CMK (cell line): ENCODE measurements at regions not wholly inside any gene's neighbourhood (a gene's known extent, or its start where the extent isn't known, plus 50 kb on each side); places are given as distances from the start of the nearest gene placed in this dataset.
A peak's percentile ranks its signal among the peaks of the same experiment; 100 is the strongest.
"Not testable (repeated sequence)": the region's sequence is repeated elsewhere in the genome, so short reads cannot be mapped to it uniquely, and the experiment has no call there.

ENCODE experiments used
- DNase-seq: peaks from one replicate; pipeline ENCODE4 v3.0.0-alpha.2; 2010; ENCODE audit warnings: low read depth

- DNase-seq = no peak
Measured at GRCh38 chr1:230591678-230592077, 50.6 kb upstream of the COG2 start.

DNA sequence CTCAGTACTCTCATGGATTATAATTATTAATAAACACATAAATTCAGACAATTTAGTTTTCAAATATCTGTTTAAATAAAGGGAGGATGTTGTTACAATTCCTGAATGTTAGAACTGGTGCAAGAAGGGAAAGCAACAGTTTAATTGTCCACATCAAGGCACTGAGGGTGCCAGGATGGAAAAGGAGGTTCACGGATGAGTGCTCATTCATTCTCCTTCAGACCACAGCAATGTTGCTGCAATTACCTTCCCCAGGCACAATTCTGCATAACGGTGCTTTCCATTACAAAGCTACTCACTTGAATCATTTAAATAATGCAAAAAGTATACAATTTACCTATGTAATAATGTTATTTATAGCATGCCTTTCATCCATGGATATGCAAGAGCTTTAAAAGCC lies 52.3 kb upstream of the COG2 start:
- no peak for DNase-seq

GRCh38 chr1:230588323-230588746 lies 53.9 kb upstream of the COG2 start:
- DNase-seq = no peak

DNA sequence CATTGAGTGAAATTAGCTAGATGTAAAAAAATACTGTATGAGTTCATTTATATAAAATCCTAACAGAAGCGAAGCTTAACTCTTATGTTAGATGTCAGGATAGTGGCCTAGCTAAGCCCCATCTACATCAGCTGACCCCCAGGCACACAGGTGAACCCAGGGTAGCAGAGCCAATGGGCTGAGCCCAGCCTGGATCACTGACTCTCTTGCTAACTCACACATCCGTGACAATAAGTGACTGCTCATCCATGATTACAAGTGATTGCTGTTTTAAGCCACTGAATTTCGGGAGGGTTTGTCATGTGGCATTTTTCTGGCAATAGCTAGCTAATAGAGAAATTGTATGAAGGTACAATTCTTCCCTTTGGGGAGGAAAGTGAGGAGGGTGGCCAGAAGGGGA lies 55.2 kb upstream of the COG2 start:
- no peak for DNase-seq

GRCh38 chr1:230584660-230585059 lies 57.6 kb upstream of the COG2 start:
- no peak for DNase-seq

DNA sequence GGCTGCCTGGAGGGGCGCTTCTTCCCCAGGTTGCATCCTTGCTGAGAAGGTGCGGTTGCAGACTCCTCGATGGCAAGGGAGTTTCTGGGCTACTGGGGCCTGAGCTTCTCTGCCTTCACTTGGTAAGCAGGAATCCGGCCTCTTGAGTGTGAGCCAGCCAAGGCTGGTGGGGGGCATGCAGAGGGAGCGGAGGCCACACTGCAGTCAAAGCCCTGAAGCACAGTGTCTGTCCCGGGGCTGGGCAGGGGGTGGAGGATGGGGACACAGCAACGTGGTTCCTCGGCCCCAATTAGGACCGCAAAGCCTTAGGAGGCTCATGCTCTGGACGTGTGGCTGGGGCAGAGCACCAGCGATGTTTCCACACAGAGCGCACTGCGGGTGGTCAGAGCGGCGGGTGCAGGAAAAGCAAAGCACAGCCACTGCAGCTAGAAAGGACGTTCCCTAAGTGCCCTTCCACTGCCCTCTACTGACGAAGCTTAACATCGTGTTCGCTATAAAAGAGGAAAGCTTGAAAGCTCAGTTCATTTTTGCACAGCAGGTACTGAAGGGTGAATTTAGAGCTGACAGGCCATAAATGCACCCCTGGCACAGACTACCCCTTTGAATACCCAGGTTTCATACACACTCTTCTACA lies 60.7 kb upstream of the COG2 start:
- DNase-seq = no peak

- DNase-seq = peak; percentile 92
Measured at GRCh38 chr1:230578616-230579015, 63.7 kb upstream of the COG2 start.

GRCh38 chr1:230577537-230577936 lies 64.7 kb upstream of the COG2 start:
- DNase-seq = no peak

DNA sequence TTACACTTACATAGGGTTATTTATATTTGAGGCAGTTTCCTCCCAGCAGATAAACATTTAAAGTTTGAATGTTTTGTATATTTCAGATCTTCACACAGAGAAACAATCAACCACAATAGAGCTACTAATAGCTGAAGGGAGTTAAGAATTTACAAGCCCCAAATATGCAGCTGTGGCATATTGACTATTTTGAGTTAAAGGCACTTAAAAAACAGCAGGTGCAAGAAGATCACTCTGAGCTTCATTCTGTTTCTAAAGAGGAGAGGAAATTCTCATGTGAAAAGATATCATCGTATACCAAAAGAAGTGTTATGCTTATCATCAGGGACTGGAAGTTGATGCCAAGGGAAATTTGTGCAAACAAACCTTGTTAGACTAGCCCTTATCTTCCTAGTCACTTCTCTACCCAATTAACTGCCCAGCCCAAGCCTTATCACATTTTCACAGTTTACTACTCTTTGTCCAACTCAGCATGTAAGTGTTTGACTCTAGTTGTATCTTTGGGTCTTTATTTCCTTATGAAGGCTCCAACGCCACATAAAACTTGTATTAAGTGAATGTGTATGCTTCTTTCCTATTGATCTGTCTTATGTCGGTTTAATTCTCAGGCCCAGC lies 66.3 kb upstream of the COG2 start:
- DNase-seq = peak; percentile 86

DNA sequence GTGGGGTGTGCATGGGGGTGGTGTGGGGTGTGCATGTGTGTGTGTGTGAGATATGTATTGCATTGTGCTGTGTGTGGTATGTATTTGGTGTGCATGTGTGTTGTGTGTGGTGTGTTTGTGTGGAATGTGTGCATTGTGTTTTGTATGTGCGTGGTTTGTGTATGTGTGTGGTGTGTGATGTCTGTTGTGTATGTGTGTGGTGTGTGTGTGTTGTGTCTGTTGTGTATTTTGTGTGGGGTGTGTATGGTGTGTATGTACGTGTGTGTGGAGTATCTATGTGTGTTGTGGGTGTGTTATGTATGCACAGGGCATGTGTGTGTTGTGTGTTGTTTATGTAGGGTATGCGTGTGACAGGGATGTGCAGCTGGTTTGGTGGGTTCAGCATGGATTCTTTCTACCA lies 67.8 kb upstream of the COG2 start:
- DNase-seq = no peak

DNA sequence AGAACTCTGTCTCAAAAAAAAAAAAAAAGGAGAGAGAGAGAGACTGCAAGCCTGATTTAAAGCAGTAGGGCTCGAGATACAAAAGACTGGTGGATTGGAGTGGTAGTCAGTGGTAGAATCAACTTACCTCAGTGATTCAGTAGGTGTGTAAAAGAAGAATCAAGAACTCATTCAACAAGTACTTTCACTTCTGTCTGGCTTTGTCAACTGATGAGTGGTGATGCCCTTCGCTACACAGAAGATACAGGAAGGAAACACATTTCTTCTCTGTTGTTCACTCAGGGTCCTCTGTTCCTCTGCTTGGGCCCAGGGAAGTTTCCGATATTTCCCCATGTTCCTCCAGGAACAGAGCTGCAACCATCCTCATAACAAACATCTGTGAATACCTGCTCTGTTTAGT lies 68.6 kb upstream of the COG2 start:
- no peak for DNase-seq

- DNase-seq = no peak
Measured at GRCh38 chr1:230572121-230573105, 69.9 kb upstream of the COG2 start.

- DNase-seq = no peak
Measured at GRCh38 chr1:230570724-230571360, 71.4 kb upstream of the COG2 start.

- DNase-seq = no peak
Measured at GRCh38 chr1:230569201-230569600, 73.1 kb upstream of the COG2 start.

DNA sequence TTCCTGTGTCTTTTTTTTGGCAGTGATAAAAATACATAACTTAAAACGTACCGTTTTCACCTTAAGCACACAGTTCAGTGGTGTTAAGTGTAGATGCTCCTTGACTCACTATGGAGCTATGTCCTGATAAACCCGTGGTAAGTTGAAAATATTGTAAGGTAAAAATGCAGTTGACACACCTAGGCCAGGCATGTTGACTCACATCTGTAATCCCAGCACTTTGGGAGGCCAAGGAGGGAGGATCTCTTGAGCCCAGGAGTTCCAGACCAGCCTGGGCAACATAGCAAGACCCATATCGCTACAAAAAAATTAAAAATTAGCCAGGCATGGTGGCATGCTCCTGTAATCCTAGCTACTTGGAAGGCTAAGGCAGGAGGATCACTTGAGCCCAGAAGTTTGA lies 73.6 kb upstream of the COG2 start:
- no peak for DNase-seq

DNA sequence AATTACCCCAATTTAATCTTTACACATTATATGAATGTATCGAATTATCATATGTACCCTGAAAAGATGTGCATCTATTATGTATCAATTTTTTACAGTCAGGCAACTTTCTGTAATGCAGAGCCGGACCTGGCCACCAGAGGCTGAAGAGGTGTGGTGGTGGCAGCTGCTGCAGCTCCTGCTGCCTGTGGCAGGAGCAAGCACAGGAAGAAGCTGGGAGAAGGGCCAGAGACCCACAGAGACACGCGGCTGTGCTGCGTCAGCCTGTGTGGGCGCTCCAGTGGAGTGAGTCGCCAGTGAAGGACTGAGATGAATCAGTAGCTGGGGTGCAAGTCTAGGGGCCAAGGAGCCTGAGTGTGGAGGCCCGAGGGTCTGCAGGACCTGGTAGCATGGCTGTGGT lies 74.3 kb upstream of the COG2 start:
- no peak for DNase-seq

GRCh38 chr1:230567221-230567575 lies 75.1 kb upstream of the COG2 start:
- DNase-seq = no peak

DNA sequence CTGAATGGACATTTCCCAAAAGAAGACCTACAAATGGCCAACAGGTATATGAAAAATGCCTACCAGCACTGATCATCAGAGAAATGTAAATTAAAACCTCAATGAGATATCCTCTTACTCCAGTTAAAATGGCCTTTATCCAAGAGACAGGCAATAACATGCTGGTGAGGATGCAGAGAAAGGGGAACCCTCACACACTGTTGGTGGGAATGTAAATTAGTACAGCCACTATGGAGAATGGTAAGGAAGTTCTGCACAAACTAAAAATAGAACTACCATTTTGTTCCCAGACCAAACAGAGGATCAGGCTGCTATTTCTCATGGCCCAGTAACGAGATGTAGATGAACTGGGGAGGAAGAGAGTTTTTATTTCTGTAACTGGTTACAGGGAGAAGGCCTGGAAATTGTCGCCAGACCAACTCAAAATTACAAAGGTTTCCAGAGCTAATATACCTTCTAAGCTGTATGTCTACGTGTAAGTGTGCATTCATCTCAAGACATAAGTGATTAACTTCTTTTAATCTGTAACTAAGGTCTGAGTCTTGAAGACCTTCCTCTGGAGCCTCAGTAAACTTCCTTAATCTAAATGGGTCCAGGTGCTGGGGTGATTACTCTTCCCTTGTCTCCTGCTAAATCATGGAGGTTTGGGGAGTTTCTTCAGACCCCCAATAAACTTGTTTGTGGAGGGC lies 75.6 kb upstream of the COG2 start:
- DNase-seq = not testable (repeated sequence)

GRCh38 chr1:230565141-230565540 lies 77.1 kb upstream of the COG2 start:
- no peak for DNase-seq

DNA sequence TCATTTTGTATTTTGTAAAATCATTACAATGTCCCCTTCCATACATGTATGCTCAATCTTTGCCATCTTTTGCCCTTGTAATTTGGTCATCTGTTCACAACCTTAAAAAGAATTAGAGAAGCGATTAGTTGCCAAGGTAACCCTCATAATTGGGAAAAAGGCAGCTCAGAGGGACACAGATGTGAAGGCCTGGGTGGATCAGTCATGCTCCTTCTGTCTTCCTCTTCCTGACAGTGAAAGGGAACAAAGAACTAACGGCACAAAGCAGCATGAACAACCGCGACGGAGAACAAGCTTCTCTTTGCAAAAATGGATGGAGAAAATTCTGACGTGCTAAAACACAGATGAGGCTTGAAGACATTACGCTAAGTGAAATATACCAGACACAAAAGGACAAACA lies 78.7 kb upstream of the COG2 start:
- DNase-seq = no peak

GRCh38 chr1:230561570-230561969 lies 80.7 kb upstream of the COG2 start:
- DNase-seq = no peak

DNA sequence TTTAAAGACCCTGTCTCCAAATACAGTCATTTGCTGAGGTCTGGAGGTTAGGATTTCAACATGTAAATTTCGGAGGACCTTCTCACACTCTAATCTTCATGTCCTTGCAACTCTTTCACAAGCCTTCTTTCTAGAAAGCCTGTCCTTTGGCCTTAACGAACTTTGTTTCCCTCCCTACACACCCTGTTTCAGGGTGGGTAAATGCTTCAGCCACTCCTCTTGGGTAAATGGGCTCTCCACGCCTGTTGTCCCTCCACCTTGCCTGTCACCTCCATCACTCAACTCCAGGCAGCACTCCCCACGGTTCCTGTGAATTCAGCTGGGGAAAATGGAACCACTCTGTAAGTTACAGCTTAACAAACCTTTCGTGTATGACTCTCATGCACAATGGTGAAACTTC lies 84.0 kb upstream of the COG2 start:
- DNase-seq = no peak
